Left renal pelvis (tissue), 4 donors: ENCODE measurements at regions not wholly inside any gene's neighbourhood (a gene's known extent, or its start where the extent isn't known, plus 50 kb on each side); places are given as distances from the start of the nearest gene placed in this dataset.

Source experiments
- DNase-seq, 4 donors: peaks; one replicate each; pipeline ENCODE4 v3.0.0-alpha.2; 2013; ENCODE audit warnings: low read depth in 4 of 4, low spot score in 3 of 4

DNA sequence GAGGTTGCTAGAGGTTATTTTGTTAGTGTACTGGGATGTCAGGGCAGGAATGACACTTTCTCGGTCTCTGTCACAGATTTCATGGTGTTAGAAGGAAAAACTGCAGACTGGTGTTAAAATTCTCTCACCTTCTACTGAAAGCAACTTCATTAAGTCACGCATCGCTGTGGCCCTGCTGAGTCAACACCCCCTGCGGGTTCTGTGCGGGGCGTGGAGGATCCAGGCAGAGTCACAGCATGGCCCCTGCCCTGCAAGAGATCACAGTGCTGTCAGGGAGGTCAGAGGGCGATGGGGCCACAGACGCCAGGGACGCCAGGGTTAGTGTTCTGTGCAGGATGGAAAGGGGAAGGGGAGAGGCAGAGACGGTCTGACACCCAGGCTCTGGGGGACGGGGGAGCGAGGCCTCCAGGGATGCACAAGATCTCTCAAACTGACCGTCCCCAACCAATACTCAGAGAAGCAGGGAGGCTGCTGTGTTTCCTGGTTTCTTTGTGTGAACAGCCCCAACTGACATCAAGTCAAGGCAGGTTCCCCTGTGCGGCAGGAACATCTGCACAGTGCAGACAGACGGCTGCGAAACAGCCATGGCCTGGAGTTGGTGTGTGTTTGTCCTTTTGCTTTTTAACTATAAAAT, 354.9 kb upstream of the SALL3 start:
- DNase-seq: no peak

DNA sequence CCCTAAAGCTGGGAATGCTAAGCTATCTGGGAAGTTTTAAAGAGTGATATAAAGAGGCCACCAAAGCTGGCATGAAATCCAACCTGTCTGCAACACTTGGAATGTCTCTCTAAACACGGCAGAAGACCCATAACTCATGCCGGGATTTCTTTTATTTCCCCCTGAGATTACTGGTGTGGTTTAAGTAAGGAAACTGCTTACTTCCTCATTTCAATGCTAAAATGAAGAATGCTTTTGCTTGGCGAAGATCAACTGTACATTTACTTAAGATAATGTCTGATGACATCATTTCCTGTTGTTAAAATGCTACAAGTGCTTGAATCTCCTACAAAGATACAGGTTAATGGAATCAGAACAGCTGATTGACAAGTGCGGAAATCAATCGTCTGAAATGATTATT, 353.8 kb upstream of the SALL3 start:
- DNase-seq: no peak

DNA sequence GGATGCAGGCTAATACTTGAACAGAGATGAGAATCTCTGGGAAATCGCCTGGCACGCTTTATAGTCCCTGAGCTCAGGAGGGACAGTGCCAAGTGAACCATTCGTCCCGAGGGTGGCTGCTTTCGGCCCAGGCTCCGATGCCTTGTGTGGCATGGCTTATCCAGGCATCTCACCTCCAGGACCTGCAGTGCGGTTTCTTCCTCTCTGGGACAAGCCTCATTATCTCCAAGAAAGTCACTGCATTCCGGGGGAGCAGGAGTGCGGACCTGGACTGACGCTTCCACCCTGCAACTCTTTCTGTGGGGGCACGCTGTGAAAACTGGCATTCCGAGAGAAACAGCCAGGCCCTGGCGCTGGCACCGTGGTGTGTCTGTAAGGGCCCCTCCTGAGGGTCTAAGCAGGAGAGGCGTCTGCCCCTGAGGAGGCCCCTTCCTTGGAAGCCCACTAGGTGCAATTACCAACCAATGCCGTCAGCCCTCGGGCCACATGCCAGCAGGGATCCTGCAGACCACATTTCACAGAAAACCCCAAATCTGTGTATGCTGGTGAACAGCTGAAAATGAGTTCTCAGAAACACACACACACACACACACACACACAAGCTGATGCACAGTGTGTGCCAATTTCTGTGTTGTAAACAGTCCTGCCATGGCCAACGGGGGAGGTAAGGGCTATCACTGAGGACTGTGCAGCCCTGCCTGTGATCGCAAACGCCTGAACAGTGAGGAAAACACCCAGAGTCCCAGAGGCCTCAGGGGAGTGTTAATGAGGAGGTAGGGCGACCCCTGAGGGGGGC, 351.9 kb upstream of the SALL3 start:
- no peak for DNase-seq

DNA sequence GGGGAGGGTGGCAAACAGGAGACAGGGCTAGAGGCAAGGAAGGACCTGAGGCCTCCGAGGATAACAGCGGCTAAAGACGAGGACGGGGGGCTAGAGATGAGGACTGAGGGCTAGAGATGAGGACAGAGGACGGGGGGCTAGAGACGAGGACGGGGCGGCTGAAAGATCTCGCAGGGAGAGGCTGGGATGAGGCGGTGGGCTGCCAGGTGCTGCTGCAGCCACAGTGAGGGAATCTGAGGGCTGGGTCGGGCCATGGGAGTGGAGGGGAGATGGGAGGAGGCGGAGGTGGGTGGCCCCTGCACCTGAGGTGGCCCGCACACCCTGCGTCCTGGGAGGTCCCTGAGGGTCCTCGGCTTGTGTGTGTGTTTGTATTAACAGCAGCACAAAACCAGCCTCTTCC, 350.2 kb upstream of the SALL3 start:
- no peak for DNase-seq

DNA sequence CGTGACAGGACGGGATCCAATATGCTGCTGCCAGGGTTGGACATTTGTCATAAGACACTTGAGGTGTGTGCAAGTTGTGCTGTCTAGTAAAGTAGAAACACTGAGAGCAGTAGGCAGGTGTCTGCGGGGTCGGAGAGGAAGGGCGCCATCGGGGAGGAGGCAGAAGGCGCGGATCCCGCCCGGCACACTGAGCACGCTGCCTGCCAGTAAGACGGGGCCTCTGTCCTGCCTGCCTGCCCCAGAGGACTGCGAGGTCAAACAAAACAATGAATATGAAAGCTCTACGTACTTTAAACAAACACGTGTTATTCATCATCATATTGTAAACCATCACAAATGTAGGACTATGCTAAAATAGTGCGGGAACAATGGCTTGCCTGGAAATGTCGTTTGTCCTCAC, 349.3 kb upstream of the SALL3 start:
- no peak for DNase-seq

DNA sequence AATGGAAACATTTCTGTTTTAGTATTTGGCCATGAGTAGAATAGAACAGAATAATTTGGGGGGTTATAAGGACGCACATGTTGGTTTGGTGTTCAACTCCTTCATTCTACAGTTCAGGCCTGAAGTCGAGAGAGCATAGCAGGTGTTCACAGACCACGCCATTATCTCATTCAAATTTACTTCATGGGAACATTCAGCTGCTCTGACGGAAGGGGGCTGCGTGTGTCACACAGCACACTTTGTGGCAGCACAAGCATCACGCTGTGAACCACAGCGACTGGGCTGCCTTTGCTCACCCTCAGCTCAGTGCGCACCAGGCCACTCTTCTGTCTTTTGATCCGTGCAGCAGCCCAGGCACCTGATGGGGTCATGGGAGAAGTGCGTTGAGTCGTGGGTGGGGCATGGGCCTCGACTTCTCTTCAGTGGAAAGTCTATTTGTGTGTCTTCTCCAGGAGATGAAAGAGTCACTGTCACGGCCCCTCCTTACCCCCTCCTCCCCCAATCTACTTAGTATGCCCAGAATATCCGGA, 348.6 kb upstream of the SALL3 start:
- DNase-seq: no peak

DNA sequence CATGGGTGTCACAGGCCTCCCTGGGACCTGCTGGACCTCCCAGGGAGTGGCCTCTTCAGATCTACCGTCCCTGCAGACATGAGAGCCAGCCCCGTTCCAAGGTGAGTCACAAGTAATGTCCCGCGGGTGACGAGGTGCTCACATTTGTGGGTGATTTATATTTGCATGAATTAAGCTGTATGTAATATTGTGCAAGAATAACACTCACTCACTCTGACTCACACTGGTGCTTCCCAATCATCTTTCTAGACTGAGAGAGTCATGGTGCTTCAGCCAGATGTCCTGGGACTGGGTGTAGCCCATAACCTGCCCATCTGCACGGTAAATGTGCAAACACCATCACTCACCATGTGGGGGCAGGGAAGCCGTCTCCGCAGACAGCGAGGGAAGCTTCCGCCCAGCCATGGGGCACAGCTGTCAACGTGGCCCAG, 347.5 kb upstream of the SALL3 start:
- no peak for DNase-seq

DNA sequence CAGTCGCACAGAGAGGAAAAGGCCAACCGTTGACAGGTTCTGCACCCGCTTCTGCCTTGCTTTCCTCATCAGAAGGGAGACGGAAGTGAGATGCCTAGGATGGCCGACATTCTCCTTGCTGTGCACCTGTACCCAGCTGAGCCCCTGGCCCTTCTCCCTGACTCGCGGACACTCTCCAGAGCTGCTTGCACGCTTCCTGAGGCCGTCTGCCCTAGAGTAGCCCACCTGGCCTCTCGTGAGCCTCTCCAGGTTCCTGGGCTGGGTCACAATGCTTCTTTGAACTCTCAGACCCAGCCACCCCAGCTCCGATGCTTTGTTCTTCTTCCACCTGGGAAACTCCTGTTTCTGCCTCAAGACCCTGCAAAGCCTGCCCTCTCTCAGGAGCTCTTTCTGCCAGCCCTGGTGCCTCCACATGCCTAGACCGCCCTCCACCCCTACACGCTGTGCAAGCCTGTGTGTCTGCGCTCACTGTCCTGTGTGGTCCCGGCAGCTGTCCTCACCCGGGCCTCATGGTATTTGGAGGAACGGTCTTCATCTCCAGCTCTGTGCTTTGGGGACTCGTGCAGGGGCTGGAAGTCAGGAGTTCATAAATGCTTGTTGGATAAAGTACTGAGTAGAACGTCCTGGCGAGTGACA, 345.4 kb upstream of the SALL3 start:
- no peak for DNase-seq

DNA sequence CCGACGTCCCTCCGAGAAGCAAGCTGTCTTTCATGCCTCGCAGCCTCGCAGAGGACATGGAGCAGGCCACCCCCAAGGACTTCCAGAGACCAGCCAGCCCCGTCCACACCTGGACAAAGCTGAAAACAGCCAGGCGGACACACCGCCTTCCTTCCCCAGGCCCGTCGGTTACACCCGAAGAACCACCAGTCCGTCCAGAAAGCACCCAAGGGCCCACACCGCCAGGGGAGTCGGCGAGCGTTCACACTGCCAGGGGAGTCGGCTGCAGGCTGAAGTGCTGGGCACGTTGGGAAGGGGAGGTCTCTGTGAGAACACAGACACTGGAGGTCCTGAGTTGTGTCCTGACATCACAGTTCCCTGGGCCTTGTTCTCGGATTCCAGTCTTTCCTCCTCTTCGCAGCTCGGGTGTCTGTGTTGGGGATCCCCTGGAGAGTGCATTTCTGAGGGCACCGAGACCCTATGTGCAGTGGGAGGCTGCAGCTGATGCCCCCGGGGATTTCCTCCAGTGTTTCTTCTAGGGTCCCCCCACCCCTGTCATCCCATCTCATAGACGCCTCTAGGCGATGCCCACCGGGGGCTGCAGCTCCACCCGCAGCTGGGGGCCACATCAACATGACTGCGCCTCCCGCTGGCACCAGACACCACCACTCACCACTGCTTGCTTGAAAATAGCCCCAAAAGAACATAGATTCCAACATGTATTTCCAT, 344.4 kb upstream of the SALL3 start:
- no peak for DNase-seq

DNA sequence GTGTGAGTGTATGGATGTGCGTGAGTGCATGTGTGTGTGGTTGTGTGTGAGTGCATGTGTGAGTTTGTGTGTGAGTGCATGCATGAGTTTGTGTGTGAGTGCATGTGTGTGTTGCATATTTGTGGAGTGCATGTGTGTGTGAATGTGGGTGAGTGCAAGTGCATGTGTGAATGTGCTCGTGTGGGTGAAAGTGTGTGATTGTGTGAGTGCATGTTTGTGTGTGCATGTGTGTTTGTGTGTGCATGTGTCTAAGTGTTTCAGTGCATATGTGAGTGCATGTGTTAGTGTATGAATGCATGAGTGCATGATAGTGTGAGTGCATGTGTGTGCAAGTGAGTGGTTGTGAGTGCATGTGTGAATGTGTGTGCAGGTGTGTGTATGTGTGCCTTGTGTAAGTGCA, 343.4 kb upstream of the SALL3 start:
- DNase-seq: no peak

DNA sequence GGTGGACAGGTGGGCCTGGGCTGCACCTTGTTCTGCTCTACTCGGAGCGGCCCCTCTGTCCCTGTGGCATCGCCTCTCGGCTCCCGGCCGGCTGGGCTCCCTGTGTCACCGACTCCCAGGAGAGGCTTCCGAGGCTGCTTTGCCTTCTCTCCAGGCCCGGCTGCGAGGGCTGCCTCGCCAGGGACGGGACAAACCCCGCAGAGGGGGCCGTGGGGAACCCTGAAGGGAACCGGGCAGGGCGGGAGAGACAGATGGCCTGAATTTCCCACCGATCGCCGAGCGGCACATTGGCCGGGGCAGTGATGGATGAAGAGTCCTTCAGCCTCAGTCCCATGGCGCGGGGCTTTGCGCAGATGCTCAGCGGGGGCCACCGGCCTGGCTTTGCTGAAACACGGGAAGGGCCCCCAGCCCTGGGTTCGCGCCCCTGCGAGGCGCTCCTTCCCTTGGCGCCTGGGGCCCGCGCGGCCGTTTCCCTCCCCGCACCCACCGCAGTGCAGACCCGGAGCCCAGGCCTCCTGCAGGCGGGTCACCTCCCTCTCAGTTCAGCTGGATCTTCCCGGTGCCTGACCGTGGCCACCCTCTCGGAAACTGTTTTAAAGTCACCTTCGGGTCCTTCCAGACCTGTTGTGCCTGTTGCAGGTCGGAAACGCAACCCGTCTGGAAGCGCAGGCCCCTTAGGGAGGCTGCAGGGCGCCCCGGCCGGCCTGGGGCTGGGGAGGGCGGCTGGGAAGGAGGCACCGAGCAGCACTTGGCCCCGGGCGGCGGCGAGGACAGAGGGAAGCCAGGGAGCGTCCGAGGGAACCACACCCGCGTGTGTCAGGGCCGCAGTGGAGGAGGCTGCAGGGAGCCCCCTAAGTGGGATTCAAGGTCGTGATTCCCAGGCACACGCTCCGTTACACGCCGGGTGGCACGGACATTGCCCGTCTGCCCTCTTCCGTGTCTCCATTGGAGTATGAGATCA, 341.9 kb upstream of the SALL3 start:
- no peak for DNase-seq

DNA sequence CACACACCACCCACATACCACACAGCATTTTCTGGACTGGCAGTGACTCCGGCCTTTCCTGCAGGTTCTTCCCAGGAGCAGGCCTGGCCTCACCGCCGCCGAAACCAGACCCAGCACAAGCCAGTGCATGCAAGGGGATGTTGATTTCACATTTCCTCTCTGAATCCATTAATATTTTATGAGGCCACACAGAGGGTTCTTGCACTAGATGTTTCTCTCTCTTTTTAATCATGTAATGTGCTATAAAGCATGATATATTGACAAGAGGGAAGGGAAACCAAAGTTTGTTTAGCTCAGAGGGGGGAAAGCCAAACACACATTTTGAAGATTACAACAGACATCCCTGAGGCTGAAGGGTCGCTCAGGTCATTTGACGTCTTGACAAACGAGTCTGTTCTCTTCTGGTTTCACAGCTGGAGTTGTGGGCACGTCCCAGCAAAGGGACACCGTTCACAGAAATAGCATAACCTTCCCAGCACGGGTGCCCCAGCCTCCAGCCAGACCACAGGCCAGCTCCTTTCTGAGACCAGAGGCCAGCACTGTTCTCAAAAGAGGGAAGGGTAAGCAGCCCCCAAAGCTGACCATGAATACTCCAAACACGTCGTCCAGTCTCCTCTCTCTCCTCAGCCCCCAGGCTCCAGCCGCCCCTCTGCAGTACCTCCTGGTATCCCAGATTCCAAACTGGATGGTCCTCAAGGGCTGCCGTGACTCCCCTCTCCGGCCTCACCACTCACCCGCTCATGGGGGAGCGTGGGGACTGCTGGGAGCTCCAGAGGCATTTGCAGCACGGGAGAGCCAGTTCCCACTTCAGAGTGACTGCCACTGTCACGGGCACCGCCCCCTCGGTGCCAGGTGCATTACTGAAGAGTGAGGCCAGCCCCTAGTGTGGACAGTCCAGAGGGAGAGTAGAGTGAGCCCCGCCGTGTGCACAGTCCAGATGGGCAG, 340.3 kb upstream of the SALL3 start:
- no peak for DNase-seq

DNA sequence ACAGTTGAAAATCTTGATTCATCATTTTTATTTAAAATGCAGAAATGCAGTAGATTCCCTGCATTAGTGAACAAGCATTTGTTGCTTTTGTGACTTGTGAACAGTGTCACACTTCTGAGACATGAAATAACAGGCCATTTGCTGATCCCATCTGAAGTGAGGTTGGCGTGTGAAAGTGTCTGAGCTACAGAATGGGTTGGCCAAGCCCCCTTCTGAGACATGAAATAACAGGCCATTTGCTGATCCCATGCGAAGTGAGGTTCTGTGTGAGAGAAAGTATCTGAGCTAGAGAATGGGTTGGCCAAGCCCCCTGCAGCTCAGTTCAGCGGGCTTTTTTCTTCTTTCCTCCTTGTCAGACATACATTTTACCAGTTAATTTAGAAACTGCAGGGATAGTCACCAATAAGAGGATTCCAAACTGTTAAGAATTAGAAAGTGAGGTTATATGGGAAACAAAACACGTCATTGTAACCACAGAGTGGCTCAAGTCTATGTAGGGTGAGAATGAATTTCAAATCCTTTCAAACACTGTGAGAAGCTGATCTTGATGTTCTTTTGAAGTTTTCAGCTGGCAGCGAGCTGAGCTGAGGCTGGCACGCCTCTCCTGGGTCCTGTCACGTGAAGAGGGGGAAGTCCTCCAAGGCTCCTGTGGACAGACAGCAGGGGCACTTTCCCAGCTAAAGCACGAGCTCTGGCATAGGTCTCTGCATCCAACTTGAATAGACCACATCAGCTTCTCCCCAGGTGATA, 339.2 kb upstream of the SALL3 start:
- no peak for DNase-seq

DNA sequence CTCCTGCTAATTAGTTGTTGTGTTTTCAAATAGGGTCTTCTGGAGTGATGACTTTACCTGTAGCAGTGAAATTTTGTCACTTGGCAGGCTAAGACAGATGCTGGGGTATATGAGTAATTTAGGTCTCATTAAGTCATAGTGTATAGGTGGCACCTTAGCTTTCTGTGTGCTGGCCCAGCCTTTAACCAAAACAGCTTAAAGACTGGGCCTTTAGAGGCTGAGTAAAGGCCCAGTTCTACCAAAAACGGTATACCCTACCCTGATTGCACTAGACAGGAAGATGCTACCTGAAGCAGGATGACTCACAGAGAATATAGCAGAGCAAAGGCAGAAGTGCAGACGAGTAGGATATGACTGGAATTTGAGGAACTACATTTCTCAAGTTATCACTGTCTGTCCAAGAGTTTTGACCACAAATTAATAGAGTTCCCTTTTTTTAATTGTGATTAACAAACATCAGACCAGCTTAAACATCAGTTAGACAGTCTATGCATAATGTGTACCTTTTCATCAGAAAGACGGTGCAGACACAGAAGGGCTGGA, 337.9 kb upstream of the SALL3 start:
- no peak for DNase-seq

DNA sequence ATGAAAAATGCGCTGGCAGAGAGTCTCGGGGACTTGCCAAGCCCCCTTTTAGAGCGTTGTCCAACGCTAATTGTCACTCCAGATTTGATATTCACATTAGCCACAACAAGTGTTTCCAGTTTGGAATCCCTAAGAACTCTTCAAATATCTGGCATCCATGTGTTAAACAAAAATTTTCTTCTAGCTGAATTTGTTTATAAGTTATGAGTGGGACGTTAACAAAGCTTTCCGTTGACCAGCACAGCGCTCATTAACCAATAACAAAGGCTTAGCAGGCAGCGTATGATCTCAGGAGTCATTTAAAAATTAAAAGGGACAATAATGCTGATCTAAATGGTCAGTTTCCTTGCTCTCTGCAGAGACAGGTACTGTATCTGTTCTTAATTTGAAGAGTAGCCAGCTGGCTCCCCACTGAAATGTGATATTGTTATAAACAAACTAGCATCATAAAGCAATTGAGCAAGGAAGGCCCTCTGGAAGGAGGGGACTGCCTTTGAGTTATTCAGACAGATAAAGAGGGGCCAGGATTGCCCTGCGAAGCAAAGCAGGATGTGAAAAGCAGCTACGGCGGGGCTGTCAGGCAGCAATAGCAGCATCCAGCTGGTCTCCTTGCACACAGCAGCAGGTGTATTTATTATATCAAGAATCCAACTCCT, 337.2 kb upstream of the SALL3 start:
- DNase-seq: no peak

DNA sequence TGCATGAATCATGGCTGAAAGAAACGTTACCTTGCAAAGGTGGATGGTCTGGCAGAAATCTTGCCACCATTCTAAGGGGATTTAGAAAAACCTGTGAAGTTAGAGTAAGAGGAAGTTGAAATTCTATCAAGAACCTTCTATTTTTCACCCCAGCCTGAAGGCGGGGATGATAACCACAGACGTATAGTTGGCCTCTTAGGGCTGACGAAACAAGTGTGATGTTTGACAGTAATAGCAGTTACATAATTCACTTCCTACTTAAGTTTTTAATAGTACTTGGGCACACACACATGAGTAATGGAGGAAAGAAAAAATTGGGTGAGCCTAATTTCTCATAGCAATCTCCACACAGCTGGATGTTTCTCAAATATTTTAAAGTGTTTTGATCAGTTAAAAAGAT, 336.6 kb upstream of the SALL3 start:
- no peak for DNase-seq

DNA sequence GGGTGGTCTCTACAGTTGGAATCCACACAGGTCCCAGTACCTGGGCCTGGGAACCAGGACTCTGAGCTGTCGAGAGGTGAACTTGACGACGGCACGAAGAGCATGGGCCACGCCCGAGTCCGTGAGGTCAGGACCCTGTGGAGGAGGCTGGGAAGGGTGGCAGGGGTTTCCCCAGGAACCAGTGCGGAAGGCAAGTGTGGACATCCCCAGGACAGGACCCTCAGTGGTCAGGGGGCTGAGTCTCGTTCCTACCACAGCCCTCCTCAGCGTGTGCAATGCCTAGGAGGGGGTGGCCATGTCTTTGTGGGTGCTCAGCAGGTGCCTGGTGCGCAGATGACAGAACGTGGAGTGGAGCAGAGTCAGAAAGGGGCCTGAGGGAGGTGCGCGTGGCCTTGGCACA, 335.6 kb upstream of the SALL3 start:
- DNase-seq: no peak
